ENCODE measurements at regions not wholly inside any gene's neighbourhood (a gene's known extent, or its start where the extent isn't known, plus 50 kb on each side); places are given as distances from the start of the nearest gene placed in this dataset.

DNA sequence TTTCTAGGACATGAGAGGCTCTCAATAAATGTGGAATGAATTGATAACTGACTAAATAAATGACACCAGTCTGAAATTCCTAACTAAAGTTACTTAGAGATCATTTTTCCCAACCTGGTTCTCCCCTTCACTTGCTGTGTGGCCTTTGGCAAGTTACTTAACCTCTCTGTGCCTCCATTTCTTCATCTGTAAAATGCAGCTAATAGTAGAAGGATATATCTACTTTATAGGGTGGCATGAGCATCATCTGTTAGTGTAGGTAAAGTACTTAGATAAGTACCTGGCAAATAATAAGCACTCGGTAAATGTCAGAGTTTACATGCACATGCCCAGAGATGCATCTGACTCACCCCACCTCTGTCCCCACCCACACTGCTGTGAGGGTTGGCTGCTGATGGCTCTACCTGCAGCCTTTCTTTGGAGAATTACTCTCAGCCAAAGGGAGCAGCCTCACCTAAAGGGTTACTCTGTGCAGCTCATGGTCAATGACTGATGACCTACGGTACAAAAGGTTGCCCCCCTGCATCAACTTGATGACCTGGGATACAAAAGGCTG is 139.3 kb downstream of the CHIC2 start:
- H3K4me3 ChIP-seq = no peak overlapping the region
- H3K27me3 ChIP-seq = peaks cover 0 to 11% (median 0%) of the 10 kb centered on the region in 7 donors
- DNase-seq (no peak), ATAC-seq (no peak)
- intact Hi-C loops (cut with DNase I) = loop anchor here in 3 of 10 donors (5.0 to 10.0 kb wide), 3 partner anchors 292 to 430 kb away; no protein-coding TSS in a partner anchor
- no peak overlapping the region for H3K27ac ChIP-seq
- H3K4me1 ChIP-seq = peaks cover 0 to 15% (median 0%) of the 10 kb centered on the region in 9 donors
- no peaks in the 10 kb centered on the region for H3K36me3 ChIP-seq
- TF ChIP-seq, protein P1, sequence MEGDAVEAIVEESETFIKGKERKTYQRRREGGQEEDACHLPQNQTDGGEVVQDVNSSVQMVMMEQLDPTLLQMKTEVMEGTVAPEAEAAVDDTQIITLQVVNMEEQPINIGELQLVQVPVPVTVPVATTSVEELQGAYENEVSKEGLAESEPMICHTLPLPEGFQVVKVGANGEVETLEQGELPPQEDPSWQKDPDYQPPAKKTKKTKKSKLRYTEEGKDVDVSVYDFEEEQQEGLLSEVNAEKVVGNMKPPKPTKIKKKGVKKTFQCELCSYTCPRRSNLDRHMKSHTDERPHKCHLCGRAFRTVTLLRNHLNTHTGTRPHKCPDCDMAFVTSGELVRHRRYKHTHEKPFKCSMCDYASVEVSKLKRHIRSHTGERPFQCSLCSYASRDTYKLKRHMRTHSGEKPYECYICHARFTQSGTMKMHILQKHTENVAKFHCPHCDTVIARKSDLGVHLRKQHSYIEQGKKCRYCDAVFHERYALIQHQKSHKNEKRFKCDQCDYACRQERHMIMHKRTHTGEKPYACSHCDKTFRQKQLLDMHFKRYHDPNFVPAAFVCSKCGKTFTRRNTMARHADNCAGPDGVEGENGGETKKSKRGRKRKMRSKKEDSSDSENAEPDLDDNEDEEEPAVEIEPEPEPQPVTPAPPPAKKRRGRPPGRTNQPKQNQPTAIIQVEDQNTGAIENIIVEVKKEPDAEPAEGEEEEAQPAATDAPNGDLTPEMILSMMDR (IDR thresholded peaks at IDR 0.05) = no peak
- H3K9me3 ChIP-seq = no peaks in the 10 kb centered on the region
- WGBS, 2 donors = 87 to 93% methylated on average over 2 of the region's 2 CpGs

DNA sequence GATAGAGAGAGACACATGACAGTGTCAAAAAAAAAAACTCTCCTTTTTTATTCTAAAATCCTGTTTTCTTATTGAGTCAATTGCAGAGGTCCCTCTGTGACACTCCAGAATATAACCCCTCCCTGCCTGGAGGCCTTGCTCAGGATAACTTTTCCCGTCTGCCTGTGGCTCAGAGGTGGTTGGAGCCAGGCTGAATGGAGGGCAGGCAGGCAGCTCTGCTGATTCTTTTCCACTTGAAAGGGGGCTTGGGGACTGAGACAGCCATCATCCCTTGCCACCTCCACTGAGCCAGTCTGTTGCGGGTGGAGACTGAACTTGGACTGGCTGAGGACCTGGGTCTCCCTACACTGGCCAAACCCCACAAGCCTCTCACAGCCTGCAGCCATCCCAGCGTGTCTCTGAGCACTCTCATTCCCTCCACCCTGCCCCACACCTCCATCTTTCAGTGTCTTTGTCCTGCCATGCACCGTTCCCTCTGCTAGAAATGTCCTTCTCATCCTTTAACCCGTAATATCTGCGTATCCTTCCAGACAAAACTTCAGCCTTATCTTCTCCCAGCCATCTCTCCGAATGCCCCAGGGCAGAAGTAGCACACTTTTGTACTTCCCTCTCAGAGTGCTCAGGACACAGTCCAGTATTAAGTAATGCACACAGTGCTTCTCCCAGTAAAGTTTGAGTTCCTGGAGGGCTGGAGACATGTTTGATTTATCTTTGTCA is 139.9 kb downstream of the CHIC2 start:
- H3K36me3 ChIP-seq = no peaks in the 10 kb centered on the region
- intact Hi-C loops (cut with DNase I) = loop anchor here in 3 of 10 donors (5.0 to 10.0 kb wide), 3 partner anchors 293 to 430 kb away; no protein-coding TSS in a partner anchor
- peaks cover 0 to 17% (median 0%) of the 10 kb centered on the region in 9 donors for H3K4me1 ChIP-seq
- DNase-seq (no peak), ATAC-seq (no peak)
- no peaks in the 10 kb centered on the region for H3K9me3 ChIP-seq
- no peak overlapping the region for H3K27ac ChIP-seq
- TF ChIP-seq, protein P1 (IDR thresholded peaks at IDR 0.05) = no peak
- peaks cover 0 to 8% (median 0%) of the 10 kb centered on the region in 7 donors for H3K27me3 ChIP-seq
- WGBS, 2 donors = 76 to 85% methylated on average over 7 of the region's 7 CpGs
- no peak overlapping the region for H3K4me3 ChIP-seq

DNA sequence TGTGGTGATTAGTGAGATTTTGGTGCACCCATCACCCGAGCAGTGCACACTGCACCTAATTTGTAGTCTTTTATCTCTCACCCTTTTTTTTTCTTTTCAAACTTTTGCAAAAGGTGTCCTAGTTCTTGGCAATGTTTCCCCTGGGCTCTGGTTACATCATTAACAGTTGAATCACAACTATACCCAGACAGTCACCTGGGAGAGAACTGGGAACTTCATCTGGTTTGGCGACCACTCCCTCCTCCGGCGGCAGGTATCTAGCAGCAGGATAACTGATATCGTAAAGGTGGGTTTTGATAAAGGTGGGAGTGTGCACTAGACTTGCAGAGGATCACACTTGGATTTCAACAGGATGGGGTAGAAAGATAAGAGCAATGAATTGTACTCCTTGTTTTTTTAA is 140.5 kb downstream of the CHIC2 start:
- 79 to 84% methylated on average over 5 of the region's 5 CpGs for WGBS, 2 donors
- intact Hi-C loops (cut with DNase I) = loop anchor here in 1 of 10 donors (10.0 kb wide), 1 partner anchor 429 kb away; no protein-coding TSS in a partner anchor
- DNase-seq (no peak), ATAC-seq (no peak)
- H3K4me3 ChIP-seq = no peak overlapping the region
- H3K27ac ChIP-seq = no peak overlapping the region
- no peaks in the 10 kb centered on the region for H3K9me3 ChIP-seq
- H3K27me3 ChIP-seq = peaks cover 0 to 8% (median 0%) of the 10 kb centered on the region in 7 donors
- no peaks in the 10 kb centered on the region for H3K36me3 ChIP-seq
- H3K4me1 ChIP-seq = peaks cover 0 to 19% (median 0%) of the 10 kb centered on the region in 9 donors
- TF ChIP-seq, protein P1 (IDR thresholded peaks at IDR 0.05) = no peak

DNA sequence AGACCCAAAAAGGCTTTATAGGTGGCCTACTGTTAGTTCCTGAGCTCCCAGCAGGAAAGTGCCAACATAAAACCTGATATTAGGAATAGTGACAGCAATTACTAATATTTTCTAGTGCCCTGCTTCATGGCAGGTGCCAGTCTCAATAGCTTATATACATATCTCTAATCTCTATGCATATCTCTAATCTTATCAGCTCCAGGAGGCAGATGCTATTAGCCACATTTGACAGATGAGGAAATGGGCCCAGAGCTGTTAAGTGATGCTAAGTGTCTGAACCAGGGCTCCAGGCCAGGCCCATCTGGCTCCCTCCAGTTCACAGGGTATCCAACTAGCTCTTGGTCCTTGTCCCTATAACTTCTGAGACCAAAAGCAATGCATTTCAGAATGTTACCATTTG is 142.5 kb downstream of the CHIC2 start:
- intact Hi-C loops (cut with DNase I) = loop anchor here in 1 of 10 donors (10.0 kb wide), 1 partner anchor 427 kb away; no protein-coding TSS in a partner anchor
- DNase-seq (no peak), ATAC-seq (no peak)
- Histone ChIP-seq H3K9me3 (no peaks in the 10 kb centered on the region), H3K4me1 (peaks cover 0 to 24% (median 0%) of the 10 kb centered on the region in 9 donors), H3K27me3 (peaks cover 0 to 8% (median 0%) of the 10 kb centered on the region in 7 donors), H3K4me3 (no peak overlapping the region), H3K36me3 (no peaks in the 10 kb centered on the region), H3K27ac (no peak overlapping the region)
- TF ChIP-seq, protein P1 (IDR thresholded peaks at IDR 0.05) = no peak
